GM12878 (cell line): ENCODE measurements at regions not wholly inside any gene's neighbourhood (a gene's known extent, or its start where the extent isn't known, plus 50 kb on each side); places are given as distances from the start of the nearest gene placed in this dataset.

ENCODE experiments used
- ATAC-seq: fragments of 200-7000 bp; cut with Tn5 transposase; 3 replicates; pipeline ENCODE4 v1.9.1; 2020; ENCODE audit warnings: mild to moderate bottlenecking, moderate library complexity
- BruUV-seq: library from RNA; stranded (reverse); fragments of 400-500 nt; replicated peaks from 2 replicates; lab custom pipeline; 2021; lab: Mats Ljungman, UMichigan
- CTCF ChIA-PET: fragments of 300-600 bp; sonication (Branson Sonifier 250); formaldehyde crosslinking; extraction: SDS; loops from one replicate; lab custom pipeline; 2021; ENCODE audit warnings: inconsistent platforms; lab: Yijun Ruan, JAX
- POLR2A ChIA-PET: fragments of 350-600 bp; formaldehyde crosslinking; extraction: SDS; loops from one replicate; lab custom pipeline; 2021; ENCODE audit warnings: inconsistent platforms; lab: Charles Lee
- RAD21 ChIA-PET: fragments of 300-600 bp; sonication (Branson Sonifier 250); formaldehyde crosslinking; loops from one replicate; lab custom pipeline; 2023; ENCODE audit warnings: antibody characterized with exemption; ENCODE audit not compliant: unreplicated experiment; lab: Charles Lee
- SMC1A ChIA-PET: fragments of 300-600 bp; sonication (Branson Sonifier 250); formaldehyde crosslinking; loops from one replicate; lab custom pipeline; 2023; ENCODE audit not compliant: unreplicated experiment, uncharacterized antibody; lab: Charles Lee
- DNase-seq: peaks from one replicate; pipeline ENCODE4 v3.0.0-alpha.2; 2011; ENCODE audit warnings: low read depth, low spot score
- FAIRE-seq: peaks from 3 replicates; lab custom pipeline; 2011; peaks lifted over from hg19 to GRCh38; lab: Jason Lieb, UNC
- H2AFZ ChIP-seq: 2 replicates; pipeline ENCODE4 v1.6.0; 2011; ENCODE audit warnings: low read depth, low read length, control low read depth; ENCODE audit not compliant: control insufficient read depth
- H3K27ac ChIP-seq: 2 replicates; pipeline ENCODE4 v1.5.1; 2011; ENCODE audit warnings: control low read depth; ENCODE audit not compliant: control insufficient read depth, insufficient read depth
- H3K27me3 ChIP-seq, 2 experiments: replicated peaks in 1 of 2; 2 replicates each; pipeline versions ENCODE4 v1.6.0 to v1.6.1; 2011; ENCODE audit warnings: low read length in 1 of 2; ENCODE audit not compliant: control insufficient read depth in 2 of 2, insufficient read depth in 2 of 2
- H3K36me3 ChIP-seq, 2 experiments: 2 replicates each; pipeline ENCODE4 v1.5.1; 2011; ENCODE audit warnings: low read length in 1 of 2; ENCODE audit not compliant: control insufficient read depth in 2 of 2, insufficient read depth in 2 of 2
- H3K4me1 ChIP-seq: 2 replicates; pipeline ENCODE4 v1.6.1; 2011; ENCODE audit warnings: mild to moderate bottlenecking, low read length, moderate library complexity, mixed read lengths; ENCODE audit not compliant: control insufficient read depth, insufficient read depth
- H3K4me2 ChIP-seq: 2 replicates; pipeline ENCODE4 v1.6.0; 2011; ENCODE audit warnings: control low read depth; ENCODE audit not compliant: control insufficient read depth, insufficient read depth
- H3K4me3 ChIP-seq: fragments of 200-600 bp; sonication (generic); 2 replicates; pipeline ENCODE4 v1.5.1; 2016
- H3K79me2 ChIP-seq: 2 replicates; pipeline ENCODE4 v1.6.0; 2011; ENCODE audit warnings: low read length; ENCODE audit not compliant: control insufficient read depth, insufficient read depth
- H3K9ac ChIP-seq: 2 replicates; pipeline ENCODE4 v1.8.0; 2011; ENCODE audit warnings: low read length, control low read depth, mixed read lengths; ENCODE audit not compliant: control insufficient read depth, insufficient read depth
- H3K9me3 ChIP-seq: replicated peaks from 3 replicates; pipeline ENCODE4 v1.5.1; 2011; ENCODE audit warnings: mild to moderate bottlenecking, low read length; ENCODE audit not compliant: control insufficient read depth, insufficient read depth
- H4K20me1 ChIP-seq: 2 replicates; pipeline ENCODE4 v1.6.0; 2011; ENCODE audit not compliant: control insufficient read depth, insufficient read depth
- BACH1 ChIP-seq: fragments of 450-650 bp; IDR thresholded peaks from 2 replicates; pipeline ENCODE4 v1.6.1; 2017; ENCODE audit warnings: mild to moderate bottlenecking, borderline replicate concordance
- GATAD2B ChIP-seq: fragments of 450-650 bp; conservative IDR thresholded peaks from 2 replicates; pipeline ENCODE4 v1.6.1; 2017; ENCODE audit warnings: low read depth, mild to moderate bottlenecking, moderate library complexity
- MLLT1 ChIP-seq: fragments of 450-650 bp; IDR thresholded peaks from 2 replicates; pipeline ENCODE4 v1.6.1; 2016; ENCODE audit warnings: mild to moderate bottlenecking
- NBN ChIP-seq: fragments of 450-650 bp; IDR thresholded peaks from 2 replicates; pipeline ENCODE4 v1.6.1; 2016
- ZBTB11 ChIP-seq: fragments of 450-650 bp; formaldehyde crosslinking; IDR thresholded peaks from 2 replicates; pipeline ENCODE4 v1.5.0; 2022; ENCODE audit warnings: mild to moderate bottlenecking, missing genetic modification characterization
- WGBS: methylation state at CpG from one replicate; pipeline ENCODE4 v1.1.6; 2016; ENCODE audit warnings: low lambda C conversion rate; ENCODE audit not compliant: insufficient replicate concordance, insufficient coverage; ENCODE audit errors: missing lambda C conversion rate; 5-methylcytosine and 5-hydroxymethylcytosine counted together
- in situ Hi-C: fragments of 300-500 bp; cut with MboI; formaldehyde crosslinking; loops from 9 replicates; pipeline ENCODE4 v1.14.3; 2018; ENCODE audit warnings: mixed read lengths
- intact Hi-C: fragments of 100-400 bp; cut with micrococcal nuclease; formaldehyde crosslinking; loops from one replicate; pipeline ENCODE4 v1.14.2; 2022; ENCODE audit not compliant: unreplicated experiment

- Histone ChIP-seq H3K4me3 (no peak overlapping the region), H4K20me1 (no peaks in the 10 kb centered on the region), H3K9me3 (no peaks in the 10 kb centered on the region), H3K4me2 (no peak overlapping the region), H3K9ac (no peak overlapping the region), H3K79me2 (no peaks in the 10 kb centered on the region), H2AFZ (no peak overlapping the region), H3K4me1 (no peaks in the 10 kb centered on the region), H3K27ac (no peak overlapping the region), H3K27me3 (no peaks in the 10 kb centered on the region), H3K36me3 (no peaks in the 10 kb centered on the region)
- intact Hi-C loops = no loop called here
- in situ Hi-C loops = no loop called here
- CTCF ChIA-PET = no interaction called here
- FAIRE-seq (no peak), ATAC-seq (no peak), DNase-seq (no peak)
- 0% methylated on average over 4 of the region's 4 CpGs for WGBS
- TF ChIP-seq ZBTB11 (CRISPR knock-in tag) = no peak
- RAD21 ChIA-PET = no interaction called here
- SMC1A ChIA-PET = no interaction called here
- no TSS peak for BruUV-seq
- POLR2A ChIA-PET = no interaction called here
These were observed 177.7 kb upstream of the TWIST2 start for GRCh38 chr2:238670111-238670585.

GRCh38 chr2:238682536-238682935, 165.3 kb upstream of the TWIST2 start:
- ChIA-PET POLR2A (no interaction called here), SMC1A (no interaction called here), CTCF (no interaction called here), RAD21 (no interaction called here)
- in situ Hi-C loops = no loop called here
- WGBS = 47% methylated on average over 5 of the region's 5 CpGs
- Histone ChIP-seq H3K9ac (no peak overlapping the region), H3K79me2 (no peaks in the 10 kb centered on the region), H3K36me3 (no peaks in the 10 kb centered on the region), H3K27me3 (peaks cover 0 to 3% of the 10 kb centered on the region in 2 experiments; a peak in 3 of 4 replicates), H4K20me1 (no peaks in the 10 kb centered on the region), H2AFZ (no peak overlapping the region), H3K4me1 (no peaks in the 10 kb centered on the region), H3K4me3 (no peak overlapping the region), H3K9me3 (no peaks in the 10 kb centered on the region), H3K27ac (no peak overlapping the region), H3K4me2 (no peak overlapping the region)
- no TSS peak for BruUV-seq
- intact Hi-C loops = no loop called here
- TF ChIP-seq MLLT1 (no peak), GATAD2B (no peak), NBN (no peak), BACH1 (no peak)
- ATAC-seq = no peak
- DNase-seq = no peak
- no peak for FAIRE-seq
